ENCODE measurements at regions not wholly inside any gene's neighbourhood (a gene's known extent, or its start where the extent isn't known, plus 50 kb on each side); places are given as distances from the start of the nearest gene placed in this dataset.

GRCh38 chrX:149992918-149993317 is 54.6 kb upstream of the EOLA2 start:
- TF ChIP-seq, protein P1, sequence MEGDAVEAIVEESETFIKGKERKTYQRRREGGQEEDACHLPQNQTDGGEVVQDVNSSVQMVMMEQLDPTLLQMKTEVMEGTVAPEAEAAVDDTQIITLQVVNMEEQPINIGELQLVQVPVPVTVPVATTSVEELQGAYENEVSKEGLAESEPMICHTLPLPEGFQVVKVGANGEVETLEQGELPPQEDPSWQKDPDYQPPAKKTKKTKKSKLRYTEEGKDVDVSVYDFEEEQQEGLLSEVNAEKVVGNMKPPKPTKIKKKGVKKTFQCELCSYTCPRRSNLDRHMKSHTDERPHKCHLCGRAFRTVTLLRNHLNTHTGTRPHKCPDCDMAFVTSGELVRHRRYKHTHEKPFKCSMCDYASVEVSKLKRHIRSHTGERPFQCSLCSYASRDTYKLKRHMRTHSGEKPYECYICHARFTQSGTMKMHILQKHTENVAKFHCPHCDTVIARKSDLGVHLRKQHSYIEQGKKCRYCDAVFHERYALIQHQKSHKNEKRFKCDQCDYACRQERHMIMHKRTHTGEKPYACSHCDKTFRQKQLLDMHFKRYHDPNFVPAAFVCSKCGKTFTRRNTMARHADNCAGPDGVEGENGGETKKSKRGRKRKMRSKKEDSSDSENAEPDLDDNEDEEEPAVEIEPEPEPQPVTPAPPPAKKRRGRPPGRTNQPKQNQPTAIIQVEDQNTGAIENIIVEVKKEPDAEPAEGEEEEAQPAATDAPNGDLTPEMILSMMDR (IDR thresholded peaks at IDR 0.05) = no peak
- Histone ChIP-seq H3K27me3 (no peaks in the 10 kb centered on the region), H3K27ac (no peak overlapping the region), H3K4me1 (peaks cover 0 to 11% (median 0%) of the 10 kb centered on the region in 4 donors), H3K4me3 (no peak overlapping the region), H3K36me3 (no peaks in the 10 kb centered on the region), H3K9me3 (no peaks in the 10 kb centered on the region)
- DNase-seq = no peak
- intact Hi-C loops (cut with DNase I) = no loop called here
- WGBS, 2 donors = 33 to 71% methylated on average over 2 of the region's 2 CpGs

- H3K9me3 ChIP-seq = no peaks in the 10 kb centered on the region
- H3K27me3 ChIP-seq = no peaks in the 10 kb centered on the region
- intact Hi-C loops (cut with DNase I) = no loop called here
- TF ChIP-seq POLR2A (IDR thresholded peaks at IDR 0.05) (no peak), POLR2AphosphoS5 (IDR thresholded peaks at IDR 0.05) (no peak), EP300 (IDR thresholded peaks at IDR 0.05) (no peak)
- TF ChIP-seq, protein P1 (IDR thresholded peaks at IDR 0.05) = no peak
- peaks cover 0 to 11% (median 0%) of the 10 kb centered on the region in 4 donors for H3K4me1 ChIP-seq
- no peak overlapping the region for H3K27ac ChIP-seq
- no peak for DNase-seq
- H3K4me3 ChIP-seq = no peak overlapping the region
- WGBS, 2 donors = 97 to 98% methylated on average over 4 of the region's 4 CpGs
- no peaks in the 10 kb centered on the region for H3K36me3 ChIP-seq
Measured at GRCh38 chrX:149993989-149994388, 55.7 kb upstream of the EOLA2 start.

DNA sequence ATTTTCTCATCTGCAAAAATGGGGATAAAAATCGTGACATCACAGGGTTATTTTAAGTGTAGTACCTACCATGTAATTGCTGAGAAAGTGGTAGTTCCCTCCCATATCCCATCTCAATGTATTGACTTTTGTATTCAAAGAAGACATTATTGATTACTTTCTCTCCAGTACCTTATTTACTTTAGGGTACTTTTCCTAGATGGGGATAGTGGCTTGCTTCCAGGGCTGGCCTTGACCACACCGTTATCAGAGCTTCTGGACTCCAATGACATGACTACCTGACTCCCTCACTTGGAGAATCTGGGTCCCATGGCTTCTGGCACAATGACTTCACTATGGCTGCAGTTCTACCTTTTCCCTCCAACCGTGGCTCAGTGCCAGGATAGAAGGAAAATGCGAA is 58.2 kb upstream of the EOLA2 start:
- Histone ChIP-seq H3K4me3 (no peak overlapping the region), H3K9me3 (no peaks in the 10 kb centered on the region), H3K36me3 (no peaks in the 10 kb centered on the region), H3K27me3 (no peaks in the 10 kb centered on the region), H3K27ac (no peak overlapping the region), H3K4me1 (no peaks in the 10 kb centered on the region)
- no peak for TF ChIP-seq POLR2A (IDR thresholded peaks at IDR 0.05)
- no peak for TF ChIP-seq POLR2AphosphoS5 (IDR thresholded peaks at IDR 0.05)
- TF ChIP-seq EP300 (IDR thresholded peaks at IDR 0.05) = no peak
- TF ChIP-seq, protein P1 (IDR thresholded peaks at IDR 0.05) = no peak
- DNase-seq = no peak
- 95 to 97% methylated on average over 4 of the region's 4 CpGs for WGBS, 2 donors
- intact Hi-C loops (cut with DNase I) = no loop called here

DNA sequence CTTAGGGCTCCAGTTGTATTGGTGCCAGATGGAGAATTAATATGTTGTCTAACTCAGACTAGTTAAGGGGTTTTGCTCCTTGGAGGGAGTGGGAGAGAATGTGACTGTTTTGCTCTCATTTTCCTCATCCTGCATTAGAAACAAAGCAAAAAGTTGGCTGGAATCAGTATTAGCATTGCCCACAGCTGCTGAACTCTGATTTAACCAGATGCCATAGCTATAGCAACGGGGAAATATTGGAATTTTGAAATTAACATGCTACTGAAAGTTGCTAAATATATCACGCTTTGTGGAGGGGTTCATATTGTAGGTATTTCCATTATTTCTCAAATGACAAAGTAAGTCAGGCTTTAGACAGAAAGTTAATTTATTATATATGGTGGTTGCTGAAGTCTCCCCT is 66.7 kb upstream of the EOLA2 start:
- intact Hi-C loops (cut with DNase I) = no loop called here
- Histone ChIP-seq H3K36me3 (no peaks in the 10 kb centered on the region), H3K9me3 (no peaks in the 10 kb centered on the region), H3K27ac (no peak overlapping the region), H3K4me1 (no peaks in the 10 kb centered on the region), H3K4me3 (no peak overlapping the region), H3K27me3 (no peaks in the 10 kb centered on the region)
- no peak for TF ChIP-seq EP300 (IDR thresholded peaks at IDR 0.05)
- TF ChIP-seq, protein P1 (IDR thresholded peaks at IDR 0.05) = no peak
- TF ChIP-seq POLR2AphosphoS5 (IDR thresholded peaks at IDR 0.05) = no peak
- no peak for TF ChIP-seq POLR2A (IDR thresholded peaks at IDR 0.05)
- 88% methylated on average over 2 of the region's 2 CpGs for WGBS, 2 donors
- DNase-seq = no peak

- H3K4me1 ChIP-seq = no peaks in the 10 kb centered on the region
- no peak for DNase-seq
- no peak overlapping the region for H3K4me3 ChIP-seq
- WGBS, 2 donors = 54 to 83% methylated on average over 2 of the region's 2 CpGs
- H3K36me3 ChIP-seq = no peaks in the 10 kb centered on the region
- H3K9me3 ChIP-seq = no peaks in the 10 kb centered on the region
- intact Hi-C loops (cut with DNase I) = no loop called here
- H3K27ac ChIP-seq = no peak overlapping the region
- TF ChIP-seq POLR2AphosphoS5 (IDR thresholded peaks at IDR 0.05) = no peak
- TF ChIP-seq POLR2A (IDR thresholded peaks at IDR 0.05) = no peak
- H3K27me3 ChIP-seq = no peaks in the 10 kb centered on the region
Measured at GRCh38 chrX:150007356-150007755, 69.1 kb upstream of the EOLA2 start.
